ENCODE measurements at regions not wholly inside any gene's neighbourhood (a gene's known extent, or its start where the extent isn't known, plus 50 kb on each side); places are given as distances from the start of the nearest gene placed in this dataset.

- Histone ChIP-seq H3K36me3 (ENCODE audit: control insufficient read depth, insufficient read depth, low read length) (no peaks in the 10 kb centered on the region), H3K27ac (ENCODE audit: insufficient read depth, low read length, poor library complexity, severe bottlenecking) (no peak overlapping the region), H3K9me3 (ENCODE audit: control insufficient read depth in 2 of 2, low read length in 2 of 2) (no peaks in the 10 kb centered on the region), H3K4me1 (ENCODE audit: control insufficient read depth, insufficient read depth, low read length, poor library complexity, severe bottlenecking) (no peaks in the 10 kb centered on the region), H3K4me3 (ENCODE audit: low read depth, low read length) (no peak overlapping the region), H3K27me3 (ENCODE audit: control insufficient read depth, insufficient read depth, low read length) (no peaks in the 10 kb centered on the region)
- H3K27ac Mint-ChIP-seq = no peak overlapping the region
- H3K4me3 Mint-ChIP-seq = no peak overlapping the region
- no peak for DNase-seq
- H3K9me3 Mint-ChIP-seq = peaks cover 0 to 2% (median 0%) of the 10 kb centered on the region in 7 donors
- H3K27me3 Mint-ChIP-seq = peaks cover 5% of the 10 kb centered on the region
- no peaks in the 10 kb centered on the region for H3K4me1 Mint-ChIP-seq
- ATAC-seq (ENCODE audit: low read depth in 2 of 2) = no peak
- no peaks in the 10 kb centered on the region for H3K36me3 Mint-ChIP-seq
Measured at GRCh38 chr1:168911370-168911769, 182.4 kb upstream of the DPT start.

- Histone ChIP-seq H3K27me3 (ENCODE audit: control insufficient read depth, insufficient read depth, low read length) (no peaks in the 10 kb centered on the region), H3K4me1 (ENCODE audit: control insufficient read depth, insufficient read depth, low read length, poor library complexity, severe bottlenecking) (no peaks in the 10 kb centered on the region), H3K27ac (ENCODE audit: insufficient read depth, low read length, poor library complexity, severe bottlenecking) (no peak overlapping the region), H3K9me3 (ENCODE audit: control insufficient read depth in 2 of 2, low read length in 2 of 2) (no peaks in the 10 kb centered on the region), H3K36me3 (ENCODE audit: control insufficient read depth, insufficient read depth, low read length) (no peaks in the 10 kb centered on the region), H3K4me3 (ENCODE audit: low read depth, low read length) (no peak overlapping the region)
- no peaks in the 10 kb centered on the region for H3K36me3 Mint-ChIP-seq
- no peak overlapping the region for H3K4me3 Mint-ChIP-seq
- H3K27ac Mint-ChIP-seq = no peak overlapping the region
- peaks cover 5% of the 10 kb centered on the region for H3K27me3 Mint-ChIP-seq
- peaks cover 0 to 2% (median 0%) of the 10 kb centered on the region in 7 donors for H3K9me3 Mint-ChIP-seq
- ATAC-seq (ENCODE audit: low read depth in 2 of 2) = no peak
- DNase-seq = no peak
- H3K4me1 Mint-ChIP-seq = peaks cover 0 to 3% (median 0%) of the 10 kb centered on the region in 4 donors
Measured at GRCh38 chr1:168913711-168914463, 184.9 kb upstream of the DPT start.

GRCh38 chr1:168917309-168917708 is 188.3 kb upstream of the DPT start:
- Histone ChIP-seq H3K27ac (ENCODE audit: insufficient read depth, low read length, poor library complexity, severe bottlenecking) (no peak overlapping the region), H3K4me1 (ENCODE audit: control insufficient read depth, insufficient read depth, low read length, poor library complexity, severe bottlenecking) (no peaks in the 10 kb centered on the region), H3K4me3 (ENCODE audit: low read depth, low read length) (no peak overlapping the region), H3K27me3 (ENCODE audit: control insufficient read depth, insufficient read depth, low read length) (no peaks in the 10 kb centered on the region), H3K9me3 (ENCODE audit: control insufficient read depth in 2 of 2, low read length in 2 of 2) (no peaks in the 10 kb centered on the region), H3K36me3 (ENCODE audit: control insufficient read depth, insufficient read depth, low read length) (no peaks in the 10 kb centered on the region)
- H3K9me3 Mint-ChIP-seq = no peaks in the 10 kb centered on the region
- ATAC-seq (ENCODE audit: low read depth in 2 of 2) (no peak), DNase-seq (no peak)
- no peaks in the 10 kb centered on the region for H3K36me3 Mint-ChIP-seq
- no peaks in the 10 kb centered on the region for H3K27me3 Mint-ChIP-seq
- H3K27ac Mint-ChIP-seq = no peak overlapping the region
- no peak overlapping the region for H3K4me3 Mint-ChIP-seq
- H3K4me1 Mint-ChIP-seq = peaks cover 0 to 9% (median 4%) of the 10 kb centered on the region in 4 donors

GRCh38 chr1:168917796-168918195 is 188.7 kb upstream of the ATP1B1 start:
- H3K4me3 Mint-ChIP-seq = no peak overlapping the region

GRCh38 chr1:168918860-168919741 is 187.4 kb upstream of the ATP1B1 start:
- Mint-ChIP-seq H3K36me3 (no peaks in the 10 kb centered on the region), H3K4me3 (no peak overlapping the region), H3K27me3 (no peaks in the 10 kb centered on the region), H3K9me3 (peaks cover 0 to 1% (median 0%) of the 10 kb centered on the region in 7 donors), H3K27ac (no peak overlapping the region), H3K4me1 (peaks cover 0 to 9% (median 4%) of the 10 kb centered on the region in 4 donors)
- H3K36me3 ChIP-seq (ENCODE audit: control insufficient read depth, insufficient read depth, low read length) = no peaks in the 10 kb centered on the region
- H3K9me3 ChIP-seq (ENCODE audit: control insufficient read depth in 2 of 2, low read length in 2 of 2) = no peaks in the 10 kb centered on the region
- no peaks in the 10 kb centered on the region for H3K4me1 ChIP-seq (ENCODE audit: control insufficient read depth, insufficient read depth, low read length, poor library complexity, severe bottlenecking)
- ATAC-seq (ENCODE audit: low read depth in 2 of 2) = no peak
- no peak overlapping the region for H3K27ac ChIP-seq (ENCODE audit: insufficient read depth, low read length, poor library complexity, severe bottlenecking)
- no peak for DNase-seq
- H3K4me3 ChIP-seq (ENCODE audit: low read depth, low read length) = no peak overlapping the region
- H3K27me3 ChIP-seq (ENCODE audit: control insufficient read depth, insufficient read depth, low read length) = no peaks in the 10 kb centered on the region

More at GRCh38 chr1:168917796-168918195, 188.7 kb upstream of the ATP1B1 start:
- Mint-ChIP-seq H3K36me3 (no peaks in the 10 kb centered on the region), H3K27ac (no peak overlapping the region), H3K27me3 (no peaks in the 10 kb centered on the region), H3K4me1 (peaks cover 0 to 9% (median 4%) of the 10 kb centered on the region in 4 donors), H3K9me3 (no peaks in the 10 kb centered on the region)
- Histone ChIP-seq H3K36me3 (ENCODE audit: control insufficient read depth, insufficient read depth, low read length) (no peaks in the 10 kb centered on the region), H3K4me1 (ENCODE audit: control insufficient read depth, insufficient read depth, low read length, poor library complexity, severe bottlenecking) (no peaks in the 10 kb centered on the region), H3K4me3 (ENCODE audit: low read depth, low read length) (no peak overlapping the region), H3K27ac (ENCODE audit: insufficient read depth, low read length, poor library complexity, severe bottlenecking) (no peak overlapping the region), H3K9me3 (ENCODE audit: control insufficient read depth in 2 of 2, low read length in 2 of 2) (no peaks in the 10 kb centered on the region), H3K27me3 (ENCODE audit: control insufficient read depth, insufficient read depth, low read length) (no peaks in the 10 kb centered on the region)
- ATAC-seq (ENCODE audit: low read depth in 2 of 2) (no peak), DNase-seq (no peak)

- no peaks in the 10 kb centered on the region for H3K4me1 ChIP-seq (ENCODE audit: control insufficient read depth, insufficient read depth, low read length, poor library complexity, severe bottlenecking)
- no peak for DNase-seq
- H3K27ac ChIP-seq (ENCODE audit: insufficient read depth, low read length, poor library complexity, severe bottlenecking) = no peak overlapping the region
- no peaks in the 10 kb centered on the region for H3K36me3 Mint-ChIP-seq
- no peaks in the 10 kb centered on the region for H3K9me3 ChIP-seq (ENCODE audit: control insufficient read depth in 2 of 2, low read length in 2 of 2)
- no peaks in the 10 kb centered on the region for H3K27me3 Mint-ChIP-seq
- H3K36me3 ChIP-seq (ENCODE audit: control insufficient read depth, insufficient read depth, low read length) = no peaks in the 10 kb centered on the region
- H3K4me3 Mint-ChIP-seq = no peak overlapping the region
- no peaks in the 10 kb centered on the region for H3K27me3 ChIP-seq (ENCODE audit: control insufficient read depth, insufficient read depth, low read length)
- peaks cover 0 to 9% (median 4%) of the 10 kb centered on the region in 4 donors for H3K4me1 Mint-ChIP-seq
- H3K27ac Mint-ChIP-seq = no peak overlapping the region
- no peak overlapping the region for H3K4me3 ChIP-seq (ENCODE audit: low read depth, low read length)
- no peak for ATAC-seq (ENCODE audit: low read depth in 2 of 2)
- H3K9me3 Mint-ChIP-seq = peaks cover 0 to 2% (median 0%) of the 10 kb centered on the region in 7 donors
Measured at GRCh38 chr1:168920456-168921094, 185.9 kb upstream of the ATP1B1 start.

- Mint-ChIP-seq H3K36me3 (no peaks in the 10 kb centered on the region), H3K27me3 (no peaks in the 10 kb centered on the region), H3K4me3 (no peak overlapping the region), H3K27ac (no peak overlapping the region), H3K9me3 (peaks cover 0 to 6% (median 0%) of the 10 kb centered on the region in 7 donors), H3K4me1 (peaks cover 0 to 9% (median 4%) of the 10 kb centered on the region in 4 donors)
- H3K4me3 ChIP-seq (ENCODE audit: low read depth, low read length) = peak overlapping the region; percentile 20
- H3K36me3 ChIP-seq (ENCODE audit: control insufficient read depth, insufficient read depth, low read length) = no peaks in the 10 kb centered on the region
- no peaks in the 10 kb centered on the region for H3K4me1 ChIP-seq (ENCODE audit: control insufficient read depth, insufficient read depth, low read length, poor library complexity, severe bottlenecking)
- DNase-seq = peak in 1 of 3 donors; percentile 46
- no peaks in the 10 kb centered on the region for H3K9me3 ChIP-seq (ENCODE audit: control insufficient read depth in 2 of 2, low read length in 2 of 2)
- H3K27me3 ChIP-seq (ENCODE audit: control insufficient read depth, insufficient read depth, low read length) = no peaks in the 10 kb centered on the region
- no peak for ATAC-seq (ENCODE audit: low read depth in 2 of 2)
- H3K27ac ChIP-seq (ENCODE audit: insufficient read depth, low read length, poor library complexity, severe bottlenecking) = no peak overlapping the region
Measured at GRCh38 chr1:168921629-168922028, 184.9 kb upstream of the ATP1B1 start.
